HG02571 (cell line): ENCODE measurements at regions not wholly inside any gene's neighbourhood (a gene's known extent, or its start where the extent isn't known, plus 50 kb on each side); places are given as distances from the start of the nearest gene placed in this dataset.
"Not testable (repeated sequence)": the region's sequence is repeated elsewhere in the genome, so short reads cannot be mapped to it uniquely, and the experiment has no call there.

ENCODE experiments used
- ATAC-seq: cut with Tn5 transposase; IDR thresholded peaks from one replicate; pipeline ENCODE4 v1.9.1; 2021; ENCODE audit warnings: mild to moderate bottlenecking, moderate library complexity; ENCODE audit not compliant: unreplicated experiment

DNA sequence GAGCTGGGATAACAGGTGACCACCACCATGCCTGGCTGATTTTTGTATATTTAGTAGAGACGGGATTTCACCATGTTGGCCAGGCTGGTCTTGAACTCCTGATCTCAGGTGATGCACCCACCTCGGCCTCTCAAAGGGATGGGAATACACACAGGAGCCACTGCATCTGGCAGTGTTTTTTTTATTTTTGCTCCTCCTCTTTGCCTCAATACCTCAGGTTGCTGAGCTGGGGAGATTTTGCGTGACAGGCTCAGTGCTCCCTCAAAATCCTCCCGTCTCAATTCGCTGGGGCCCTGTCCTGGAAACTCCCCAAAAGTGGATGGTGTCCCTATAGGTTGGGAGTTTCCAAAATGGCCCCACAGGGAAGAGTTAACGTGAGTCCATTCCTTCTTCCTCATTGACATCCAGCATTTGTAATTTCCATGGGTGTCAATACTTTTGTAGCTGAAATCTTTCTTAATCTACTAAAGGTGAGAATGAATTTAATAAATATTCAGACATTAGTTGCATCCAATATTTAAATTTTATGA lies 71.8 kb downstream of the GGTLC2 start:
- no peak for ATAC-seq

DNA sequence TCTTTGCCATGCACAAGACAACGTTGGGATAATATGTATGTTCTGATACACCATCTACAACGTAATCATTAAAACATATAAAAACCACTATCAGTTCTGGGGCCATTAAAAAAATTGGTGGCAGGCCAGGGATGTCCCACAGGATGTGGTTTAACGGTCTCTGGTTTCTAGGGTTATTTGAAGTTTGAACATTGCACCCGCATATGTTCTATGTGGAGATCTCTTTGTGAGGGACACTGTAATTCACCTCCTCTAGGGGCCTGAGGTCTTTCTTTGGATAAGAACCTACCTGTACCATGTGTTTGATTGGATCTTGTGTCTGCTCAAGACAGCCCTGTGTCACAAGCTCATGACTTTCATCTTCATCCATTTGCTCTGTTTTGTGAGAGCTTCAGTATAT lies 73.2 kb downstream of the GGTLC2 start:
- no peak for ATAC-seq

DNA sequence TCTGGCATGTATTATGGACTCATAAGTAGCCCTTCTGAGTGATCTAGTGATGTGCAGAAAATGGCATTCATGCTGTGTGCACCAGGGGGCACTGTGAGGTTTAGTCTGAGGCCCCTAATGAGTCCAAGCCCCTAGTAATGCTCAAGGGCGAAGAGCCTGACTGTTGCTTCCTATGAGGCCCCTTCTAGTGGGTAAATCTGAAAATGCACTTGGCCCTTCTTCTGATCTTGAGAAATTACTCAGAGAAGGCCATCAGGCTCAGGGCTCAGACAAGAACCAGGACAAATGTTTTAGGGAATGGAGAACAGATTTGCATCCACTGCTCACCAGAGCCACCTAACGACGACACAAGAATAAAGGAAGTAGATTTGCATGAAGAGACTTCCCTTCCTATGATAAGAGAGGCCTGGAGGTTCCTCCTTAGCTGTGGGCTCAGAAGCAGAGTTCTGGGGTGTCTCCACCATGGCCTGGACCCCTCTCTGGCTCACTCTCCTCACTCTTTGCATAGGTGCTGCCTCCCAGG lies 75.8 kb downstream of the GGTLC2 start:
- peak; percentile 47 for ATAC-seq

DNA sequence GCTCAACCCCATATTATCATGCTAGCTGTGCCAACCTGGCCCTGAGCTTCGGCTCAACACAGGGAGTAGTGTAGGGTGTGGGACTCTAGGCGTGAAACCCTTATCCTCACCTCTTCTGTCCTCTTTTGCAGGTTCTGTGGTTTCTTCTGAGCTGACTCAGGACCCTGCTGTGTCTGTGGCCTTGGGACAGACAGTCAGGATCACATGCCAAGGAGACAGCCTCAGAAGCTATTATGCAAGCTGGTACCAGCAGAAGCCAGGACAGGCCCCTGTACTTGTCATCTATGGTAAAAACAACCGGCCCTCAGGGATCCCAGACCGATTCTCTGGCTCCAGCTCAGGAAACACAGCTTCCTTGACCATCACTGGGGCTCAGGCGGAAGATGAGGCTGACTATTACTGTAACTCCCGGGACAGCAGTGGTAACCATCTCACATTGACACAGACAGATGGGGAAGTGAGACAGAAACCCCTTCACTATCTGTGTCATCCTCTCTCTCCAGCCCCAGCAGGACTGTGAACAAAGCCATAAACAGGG lies 76.4 kb downstream of the GGTLC2 start:
- ATAC-seq: peak; percentile 75

DNA sequence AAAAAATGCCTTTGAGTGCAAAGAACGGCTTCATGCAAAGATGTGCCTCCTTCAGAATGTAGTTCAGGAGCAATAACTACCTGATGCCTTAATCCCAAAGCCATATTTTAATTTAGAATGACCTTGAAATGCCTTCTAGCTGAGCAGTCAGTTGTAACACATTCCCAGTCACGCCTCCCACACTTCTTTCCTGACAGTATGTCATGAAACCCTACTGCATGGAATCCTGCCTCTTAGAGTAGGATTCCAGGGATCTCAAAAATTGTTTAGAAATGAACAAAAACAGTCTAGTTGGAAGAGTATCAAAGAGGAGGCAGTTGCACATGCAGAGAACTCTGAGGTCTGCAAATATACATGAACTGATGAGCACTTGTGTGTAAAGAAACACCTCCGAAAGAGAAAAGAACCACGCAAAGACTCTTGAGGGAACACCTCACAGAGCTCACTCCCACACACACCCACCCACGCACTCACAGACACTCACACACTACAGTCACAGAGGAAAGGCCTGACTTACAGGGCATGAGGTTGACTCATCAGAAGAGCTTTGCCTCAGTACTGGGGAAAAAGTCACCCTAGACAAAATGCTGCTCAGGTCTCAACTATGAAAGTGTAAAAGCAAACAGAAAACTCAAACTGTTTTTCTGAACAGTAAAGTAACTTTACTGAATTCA lies 77.4 kb downstream of the GGTLC2 start:
- no peak for ATAC-seq

DNA sequence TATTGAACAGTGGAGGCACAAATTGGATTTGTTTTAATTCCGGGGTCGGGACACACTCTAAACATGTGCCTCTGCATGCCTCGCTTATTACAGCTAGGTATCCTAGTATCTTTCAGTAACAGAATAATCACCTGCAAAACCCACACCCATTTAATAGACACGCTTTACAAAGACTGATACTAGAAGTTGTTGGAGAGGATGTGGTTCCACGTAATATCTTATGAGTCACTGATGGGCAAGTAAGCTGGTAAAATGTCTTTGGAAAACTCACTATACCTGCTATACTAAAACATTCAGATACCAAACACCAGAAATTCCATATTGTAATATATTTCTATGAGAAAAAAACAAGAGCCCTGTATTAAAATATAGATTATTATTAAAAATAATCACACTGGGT lies 84.0 kb downstream of the GGTLC2 start:
- ATAC-seq: no peak

DNA sequence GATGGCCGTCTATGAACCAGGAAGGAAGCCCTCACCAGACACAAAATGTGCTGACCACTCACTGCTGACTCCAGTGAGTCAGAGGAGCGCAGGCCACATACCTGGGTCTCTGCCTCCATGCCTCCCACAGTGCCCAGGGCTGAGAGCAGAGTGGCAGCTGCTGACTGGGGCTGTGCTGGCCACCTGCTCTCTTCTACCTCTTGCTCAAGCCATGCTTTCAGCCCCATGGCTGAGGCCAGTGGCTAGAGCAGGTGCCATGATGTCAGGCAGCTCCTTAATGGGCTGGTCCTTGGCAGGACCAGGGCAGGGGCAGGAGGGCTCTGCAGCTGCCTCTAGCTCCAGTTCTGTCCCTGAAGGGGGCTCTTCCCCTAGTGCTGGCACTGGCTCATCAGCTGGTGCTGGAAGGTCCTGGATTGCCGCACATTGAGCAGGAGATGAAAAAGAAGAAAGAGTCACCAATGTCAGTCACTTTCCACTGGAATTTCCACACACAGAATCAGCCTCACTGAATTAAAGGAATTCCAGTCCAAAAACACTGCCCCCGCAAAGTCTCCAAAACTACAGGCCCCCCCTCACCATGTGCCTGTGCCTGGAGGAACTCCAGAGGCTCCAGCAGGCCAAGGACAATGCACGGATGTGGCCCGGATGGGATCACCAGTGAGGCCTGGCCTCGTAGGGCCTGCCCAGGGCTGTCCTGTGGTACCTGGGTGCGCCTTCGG lies 86.4 kb downstream of the GGTLC2 start:
- ATAC-seq: no peak

DNA sequence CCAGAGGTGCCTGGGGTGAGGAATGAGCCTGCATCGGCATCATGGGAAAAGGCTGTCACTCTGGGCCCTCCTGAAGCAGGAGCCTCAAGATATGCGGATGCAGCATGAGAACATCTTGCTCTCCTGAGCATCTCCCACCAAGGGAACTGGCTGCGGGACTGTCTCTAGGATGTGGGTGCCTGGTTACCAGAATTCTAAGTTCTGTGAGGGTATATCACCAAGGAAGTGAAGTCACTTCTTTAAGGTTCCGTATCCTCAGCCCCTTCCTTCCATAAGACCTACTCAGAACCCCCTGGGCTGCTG lies 86.9 kb downstream of the GGTLC2 start:
- no peak for ATAC-seq

DNA sequence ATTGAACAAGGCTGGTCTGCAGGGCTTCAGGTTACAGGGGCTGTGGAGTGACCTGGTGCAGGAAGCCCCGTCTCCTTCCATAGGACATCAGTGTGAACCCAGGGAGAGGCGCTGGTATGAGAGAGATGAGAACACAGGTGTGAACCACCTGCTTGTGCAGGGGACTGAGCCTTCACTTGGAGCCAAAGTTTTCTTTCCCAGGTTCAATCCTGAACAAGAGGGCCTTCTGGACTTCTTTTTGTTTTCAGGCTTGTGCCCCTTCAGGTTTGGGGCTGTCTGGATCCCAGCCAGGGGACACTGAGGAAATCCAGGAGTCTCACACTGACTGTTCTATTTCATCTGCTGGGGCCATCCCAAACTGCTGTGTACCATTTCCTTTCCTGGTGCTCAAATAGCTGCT lies 88.6 kb downstream of the GGTLC2 start:
- not testable (repeated sequence) for ATAC-seq

DNA sequence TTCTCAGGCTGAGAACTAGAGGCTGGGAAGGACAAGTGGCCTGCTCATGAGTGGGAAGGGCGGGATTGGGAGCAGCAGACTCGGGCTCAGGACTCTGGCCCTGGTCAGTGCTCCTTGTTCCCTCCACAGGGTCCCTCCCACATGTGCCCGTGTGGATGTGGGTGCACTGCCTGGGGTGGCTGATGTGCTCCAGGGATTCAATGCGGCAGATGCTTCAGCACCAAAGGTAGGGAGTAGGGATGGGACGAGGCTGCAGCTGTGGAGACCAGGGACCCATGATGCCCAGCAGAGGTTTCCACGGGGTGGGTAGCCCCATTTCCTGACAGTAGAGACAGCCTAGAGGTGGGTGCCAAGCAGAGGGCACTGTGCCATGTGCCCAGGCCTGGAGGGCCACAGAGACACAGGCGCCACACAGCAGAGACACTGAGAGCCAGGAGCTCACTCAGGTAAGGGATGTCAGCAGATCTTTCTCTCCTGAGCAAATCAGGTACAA lies 89.5 kb downstream of the GGTLC2 start:
- ATAC-seq: no peak

DNA sequence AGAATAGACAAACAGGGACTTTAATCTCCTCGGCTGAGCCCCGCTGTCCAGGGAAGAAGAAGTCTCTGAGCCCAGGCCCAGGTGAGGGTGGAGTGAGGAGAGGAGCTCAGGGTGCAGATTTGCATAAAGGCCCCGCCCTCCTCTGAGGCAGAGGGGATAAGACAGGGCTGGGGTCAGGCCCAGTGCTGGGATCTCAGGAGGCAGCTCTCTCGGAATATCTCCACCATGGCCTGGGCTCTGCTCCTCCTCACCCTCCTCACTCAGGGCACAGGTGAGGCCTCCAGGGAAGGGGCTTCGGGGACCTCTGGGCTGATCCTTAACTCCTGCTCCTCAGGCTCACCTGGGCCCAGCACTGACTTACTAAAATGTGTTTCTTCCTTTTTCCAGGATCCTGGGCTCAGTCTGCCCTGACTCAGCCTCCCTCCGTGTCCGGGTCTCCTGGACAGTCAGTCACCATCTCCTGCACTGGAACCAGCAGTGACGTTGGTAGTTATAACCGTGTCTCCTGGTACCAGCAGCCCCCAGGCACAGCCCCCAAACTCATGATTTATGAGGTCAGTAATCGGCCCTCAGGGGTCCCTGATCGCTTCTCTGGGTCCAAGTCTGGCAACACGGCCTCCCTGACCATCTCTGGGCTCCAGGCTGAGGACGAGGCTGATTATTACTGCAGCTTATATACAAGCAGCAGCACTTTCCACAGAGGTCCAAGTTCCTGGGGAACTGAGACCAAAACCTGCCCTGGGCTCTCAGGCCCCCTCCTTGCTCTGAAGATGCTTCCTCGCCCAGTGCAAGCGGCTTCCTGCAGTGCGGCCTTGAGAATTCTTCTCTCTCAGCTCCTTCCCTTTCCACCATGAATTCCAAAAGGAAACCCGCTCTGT lies 90.2 kb downstream of the GGTLC2 start:
- ATAC-seq: not testable (repeated sequence)

DNA sequence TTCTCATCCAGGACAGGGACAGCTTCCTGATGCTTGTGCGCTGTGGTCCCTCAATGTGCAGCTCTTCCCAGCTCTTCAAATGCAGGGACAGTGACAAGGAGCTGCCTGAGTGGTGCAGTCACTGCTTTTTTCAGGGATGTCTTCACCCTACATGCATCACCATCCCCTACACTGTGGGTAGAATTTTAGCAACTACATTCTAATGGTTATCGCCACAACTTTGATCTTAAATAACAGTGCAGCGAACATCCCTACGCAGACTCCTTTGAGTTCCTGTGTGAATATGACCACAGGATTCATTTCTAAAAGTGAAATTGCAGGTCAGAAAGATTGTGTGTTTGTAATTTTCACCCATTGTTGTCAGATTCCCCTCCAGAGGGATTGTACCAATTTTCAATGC lies 90.9 kb downstream of the GGTLC2 start:
- not testable (repeated sequence) for ATAC-seq

DNA sequence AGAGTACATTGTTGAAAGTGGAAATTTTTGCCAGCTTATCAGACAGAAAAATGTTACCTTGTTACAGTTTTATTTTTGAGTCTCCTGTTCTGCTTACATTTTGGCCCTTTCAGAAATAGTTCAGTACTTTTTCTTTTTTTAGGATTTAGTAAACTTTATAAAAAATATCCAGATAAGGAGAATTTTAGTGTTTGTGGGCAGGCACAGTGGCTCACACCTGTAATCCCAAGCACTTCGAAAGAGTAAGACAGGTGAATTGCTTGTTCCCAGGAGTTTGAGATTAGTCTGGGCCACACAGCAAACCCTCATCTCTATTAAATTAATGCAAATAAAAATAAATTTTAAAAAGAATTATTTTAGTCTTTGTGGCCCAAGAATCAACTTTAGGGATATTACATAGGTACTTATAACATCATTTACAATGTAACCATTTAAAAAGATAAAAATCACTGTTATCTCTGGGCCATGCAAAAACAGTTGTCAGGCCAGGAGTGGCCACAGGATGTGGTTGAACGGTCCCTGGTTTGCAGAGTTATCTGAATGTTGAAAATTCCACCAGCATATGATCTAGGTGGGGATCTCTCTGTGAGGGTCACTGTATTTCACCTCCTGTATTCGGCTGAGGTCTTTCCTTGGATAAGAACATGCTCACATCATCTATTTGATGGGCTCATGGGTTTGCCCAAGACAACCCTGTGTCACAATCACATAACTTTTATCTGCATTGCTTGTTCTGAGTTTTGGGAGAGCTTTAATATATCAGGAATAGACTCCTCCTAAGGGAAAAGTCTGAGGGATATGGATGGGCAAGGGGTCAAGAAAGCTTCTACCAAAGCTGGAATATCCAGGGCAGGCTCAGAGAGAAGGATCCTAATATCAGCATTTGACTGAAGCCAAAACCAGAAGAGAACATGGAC lies 91.5 kb downstream of the GGTLC2 start:
- no peak for ATAC-seq

DNA sequence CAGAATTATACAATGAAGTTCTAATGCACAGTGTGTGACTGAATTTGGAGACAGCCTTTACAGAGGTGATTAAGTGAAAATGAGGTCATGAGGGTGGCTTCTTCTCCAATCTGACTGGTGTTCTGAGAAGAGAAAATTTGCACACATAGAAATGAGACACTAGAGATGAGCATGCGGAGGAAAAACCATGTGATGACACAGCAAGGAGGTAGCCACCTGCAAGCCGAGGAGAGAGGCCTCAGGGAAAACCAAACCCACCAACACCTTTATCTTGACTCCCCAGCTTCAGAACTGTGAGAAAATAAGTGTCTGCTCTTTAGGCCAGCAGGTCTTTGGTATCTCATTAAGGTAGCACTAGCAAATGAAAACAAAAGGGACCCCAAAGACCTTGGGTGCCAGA lies 93.2 kb downstream of the GGTLC2 start:
- ATAC-seq: no peak

DNA sequence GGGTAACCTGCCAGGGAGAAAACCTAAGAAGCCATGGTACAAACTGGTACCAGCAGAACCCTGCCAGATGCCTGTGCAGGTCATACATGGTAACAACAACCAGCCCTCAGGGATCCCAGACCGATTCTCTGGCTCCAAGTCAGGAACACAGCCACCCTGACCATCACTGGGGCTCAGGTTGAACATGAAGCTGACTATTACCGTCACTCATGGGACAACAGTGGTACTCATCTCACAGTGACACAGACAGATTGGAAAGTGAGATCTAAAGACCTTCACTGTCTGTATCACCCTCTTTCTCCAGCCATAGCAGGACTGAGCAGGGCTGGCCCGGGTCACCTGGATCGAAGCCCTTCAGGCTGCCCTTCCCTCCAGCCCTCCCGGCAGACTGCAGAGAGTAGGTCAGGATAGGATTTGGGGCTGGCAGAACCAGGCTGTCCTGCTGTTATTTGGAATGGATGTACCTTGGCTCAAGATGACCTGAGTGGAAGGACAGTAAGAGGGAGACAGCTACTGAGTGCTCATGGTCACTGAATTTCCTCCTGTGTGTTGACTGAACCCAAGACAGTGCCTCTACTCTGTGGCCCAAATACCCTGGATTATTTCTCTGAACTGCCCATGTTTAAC lies 94.7 kb downstream of the GGTLC2 start:
- ATAC-seq: no peak

DNA sequence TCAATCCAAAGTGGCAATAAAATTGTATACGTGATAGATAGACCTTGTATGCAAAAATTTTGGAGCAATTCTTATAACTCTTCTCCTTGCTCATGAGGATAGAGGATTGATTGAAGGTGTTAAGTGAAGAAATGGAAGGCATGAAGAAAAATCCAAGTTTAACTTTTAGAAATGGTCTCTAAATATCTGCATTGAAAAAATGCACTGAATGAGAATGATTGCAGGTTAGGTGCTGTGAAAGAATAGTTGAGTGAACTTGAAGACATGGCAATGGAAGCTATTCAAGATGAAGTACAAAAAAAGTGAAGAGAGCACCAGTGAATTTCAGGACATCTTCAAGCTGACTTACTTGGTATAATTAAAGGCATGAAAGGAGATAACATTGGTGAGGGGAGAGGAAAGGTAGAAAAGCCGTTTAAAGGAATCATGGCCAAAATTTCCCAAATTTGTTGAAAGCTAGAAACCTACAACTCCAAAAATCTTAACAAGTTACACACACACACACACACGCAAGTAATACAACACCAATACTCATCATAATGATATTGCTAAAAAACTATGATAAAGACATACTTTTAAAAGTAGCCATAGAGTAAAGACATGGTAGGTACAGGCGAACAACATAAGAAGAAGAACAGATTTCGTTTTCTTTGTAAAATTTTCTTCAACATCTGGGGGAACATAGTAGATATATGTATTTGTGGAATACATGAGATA lies 96.3 kb downstream of the GGTLC2 start:
- no peak for ATAC-seq

DNA sequence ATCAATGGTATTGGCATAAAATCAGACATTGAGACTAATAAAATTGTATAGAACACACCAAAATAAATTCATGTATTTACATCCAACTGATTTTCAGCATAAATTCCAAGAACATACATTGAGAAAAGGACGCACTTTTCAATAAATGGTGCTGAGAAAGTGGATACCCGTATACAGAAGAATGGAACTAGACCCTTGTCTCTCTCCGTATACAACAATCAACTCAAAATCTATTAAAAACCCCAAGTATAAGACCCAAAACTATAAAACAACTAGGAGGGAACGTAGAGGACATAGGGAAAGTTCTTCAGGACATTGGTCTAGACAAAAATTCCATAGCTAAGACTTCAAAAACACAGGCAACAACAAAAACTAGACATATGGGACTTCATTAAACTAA lies 97.4 kb downstream of the GGTLC2 start:
- no peak for ATAC-seq

DNA sequence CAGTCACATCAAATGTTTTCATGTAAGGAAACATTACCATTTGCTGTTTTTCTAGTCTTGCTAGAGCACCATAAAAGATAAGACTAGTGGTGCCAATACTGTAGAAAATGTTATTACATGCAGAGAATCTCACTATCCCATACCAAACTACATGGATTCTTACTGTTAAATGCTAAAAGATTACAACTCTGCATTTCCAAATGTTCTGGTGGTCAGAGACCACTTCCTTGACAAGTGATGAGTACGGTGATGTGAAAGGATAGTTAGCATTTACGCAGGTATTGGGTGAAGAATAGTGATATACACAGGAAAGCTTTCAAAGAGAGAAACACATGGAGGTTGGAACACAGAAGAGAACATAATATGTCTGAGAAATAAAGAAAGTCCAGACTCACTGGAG lies 98.2 kb downstream of the GGTLC2 start:
- ATAC-seq: no peak
